K562 (cell line): ENCODE measurements at regions not wholly inside any gene's neighbourhood (a gene's known extent, or its start where the extent isn't known, plus 50 kb on each side); places are given as distances from the start of the nearest gene placed in this dataset.
A peak's percentile ranks its signal among the peaks of the same experiment; 100 is the strongest.

Source experiments
- CBX1 ChIP-seq: sonication (generic); IDR thresholded peaks from 2 replicates; pipeline ENCODE4 v1.6.1; 2016; ENCODE audit warnings: antibody characterized with exemption, low read depth, mild to moderate bottlenecking
- CCAR2 ChIP-seq: fragments of 200-400 bp; formaldehyde crosslinking; IDR thresholded peaks from 2 replicates; pipeline ENCODE4 v1.6.1; 2017; ENCODE audit warnings: mild to moderate bottlenecking, low read depth, low read length
- ETS2 ChIP-seq: IDR thresholded peaks from 2 replicates; pipeline ENCODE4 v1.6.1; 2016; ENCODE audit warnings: borderline replicate concordance, missing genetic modification characterization, mild to moderate bottlenecking, moderate library complexity, missing compliant biosample characterization; ENCODE audit not compliant: poor library complexity, severe bottlenecking
- FIP1L1 ChIP-seq: fragments of 200-400 bp; formaldehyde crosslinking; IDR thresholded peaks from 2 replicates; pipeline ENCODE4 v1.6.1; 2018; ENCODE audit warnings: mild to moderate bottlenecking, low read depth, low read length; ENCODE audit not compliant: poor library complexity, severe bottlenecking
- GTF2E2 ChIP-seq: fragments of 200-800 bp; sonication (Bioruptor generic); IDR thresholded peaks from 2 replicates; pipeline ENCODE4 v1.6.1; 2016; ENCODE audit warnings: missing genetic modification characterization, missing compliant biosample characterization
- IFI16 ChIP-seq: fragments of 250-450 bp; sonication (Bioruptor Pico); IDR thresholded peaks from 2 replicates; pipeline ENCODE4 v2.1.2; 2022; ENCODE audit warnings: mild to moderate bottlenecking, inconsistent platforms
- JUN ChIP-seq, 2 experiments: sonication (generic) in 1 of 2; formaldehyde crosslinking in 1 of 2; IDR thresholded peaks; 2 replicates each; pipeline versions ENCODE4 v1.6.1 to v1.8.0; 2012 to 2022; ENCODE audit warnings: borderline replicate concordance in 2 of 2, mild to moderate bottlenecking in 2 of 2, improper control_type of control experiment in 1 of 2, low read depth in 1 of 2, low read length in 1 of 2, missing genetic modification reagents in 1 of 2
- PHTF2 ChIP-seq: fragments of 250-450 bp; sonication (Bioruptor Pico); IDR thresholded peaks from 2 replicates; pipeline ENCODE4 v1.5.0; 2021; ENCODE audit warnings: mild to moderate bottlenecking
- SMARCE1 ChIP-seq: fragments of 450-650 bp; IDR thresholded peaks from 2 replicates; pipeline ENCODE4 v1.7.1; 2016; ENCODE audit warnings: mild to moderate bottlenecking
- TRIM28 ChIP-seq: fragments of 450-650 bp; IDR thresholded peaks from 2 replicates; pipeline ENCODE4 v1.6.1; 2017
- U2AF2 ChIP-seq: fragments of 200-400 bp; formaldehyde crosslinking; optimal IDR thresholded peaks from 2 replicates; pipeline ENCODE3; 2017; ENCODE audit warnings: low read depth, mild to moderate bottlenecking, low read length
- YY1 ChIP-seq, 3 experiments: IDR thresholded peaks; 2 replicates each; pipeline ENCODE4 v1.6.1; 2011; ENCODE audit warnings: low read length in 2 of 3, mild to moderate bottlenecking in 2 of 3, moderate library complexity in 2 of 3, borderline replicate concordance in 1 of 3, control low read depth in 1 of 3, low read depth in 1 of 3; ENCODE audit not compliant: insufficient read depth in 3 of 3, insufficient replicate concordance in 2 of 3, control insufficient read depth in 1 of 3, insufficient read length in 1 of 3; ENCODE audit errors: extremely low read depth in 1 of 3
- ZNF398 ChIP-seq: fragments of 250-450 bp; sonication (Bioruptor Pico); IDR thresholded peaks from 2 replicates; pipeline ENCODE4 v1.8.0; 2021; ENCODE audit warnings: moderate library complexity, mild to moderate bottlenecking, inconsistent platforms
- ZNF766 ChIP-seq: fragments of 200-800 bp; sonication (Bioruptor generic); conservative IDR thresholded peaks from 2 replicates; pipeline ENCODE4 v1.6.1; 2016; ENCODE audit warnings: missing genetic modification characterization, missing compliant biosample characterization
- TF ChIP-seq, protein P1 (sequence below): fragments of 150-350 bp; conservative IDR thresholded peaks from 2 replicates; pipeline ENCODE4 v1.6.1; 2014; ENCODE audit warnings: low read length
- TF ChIP-seq, protein P2 (sequence below): fragments of 450-650 bp; formaldehyde crosslinking; IDR thresholded peaks from 2 replicates; pipeline ENCODE4 v1.4.0; 2020; ENCODE audit warnings: mild to moderate bottlenecking, moderate library complexity

GRCh38 chr7:106345421-106346166 lies 60.8 kb upstream of the NAMPT start (continued):
- no peak for TF ChIP-seq CBX1
- TF ChIP-seq ZNF398 (CRISPR knock-in tag), result no peak
- TF ChIP-seq ZNF766 (CRISPR knock-in tag), result 0 out of 2 replicates have a peak, but pooled peaks have one; percentile 8
- TF ChIP-seq, protein P1, sequence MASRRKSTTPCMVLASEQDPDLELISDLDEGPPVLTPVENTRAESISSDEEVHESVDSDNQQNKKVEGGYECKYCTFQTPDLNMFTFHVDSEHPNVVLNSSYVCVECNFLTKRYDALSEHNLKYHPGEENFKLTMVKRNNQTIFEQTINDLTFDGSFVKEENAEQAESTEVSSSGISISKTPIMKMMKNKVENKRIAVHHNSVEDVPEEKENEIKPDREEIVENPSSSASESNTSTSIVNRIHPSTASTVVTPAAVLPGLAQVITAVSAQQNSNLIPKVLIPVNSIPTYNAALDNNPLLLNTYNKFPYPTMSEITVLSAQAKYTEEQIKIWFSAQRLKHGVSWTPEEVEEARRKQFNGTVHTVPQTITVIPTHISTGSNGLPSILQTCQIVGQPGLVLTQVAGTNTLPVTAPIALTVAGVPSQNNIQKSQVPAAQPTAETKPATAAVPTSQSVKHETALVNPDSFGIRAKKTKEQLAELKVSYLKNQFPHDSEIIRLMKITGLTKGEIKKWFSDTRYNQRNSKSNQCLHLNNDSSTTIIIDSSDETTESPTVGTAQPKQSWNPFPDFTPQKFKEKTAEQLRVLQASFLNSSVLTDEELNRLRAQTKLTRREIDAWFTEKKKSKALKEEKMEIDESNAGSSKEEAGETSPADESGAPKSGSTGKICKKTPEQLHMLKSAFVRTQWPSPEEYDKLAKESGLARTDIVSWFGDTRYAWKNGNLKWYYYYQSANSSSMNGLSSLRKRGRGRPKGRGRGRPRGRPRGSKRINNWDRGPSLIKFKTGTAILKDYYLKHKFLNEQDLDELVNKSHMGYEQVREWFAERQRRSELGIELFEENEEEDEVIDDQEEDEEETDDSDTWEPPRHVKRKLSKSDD, result no peak
- no peak for TF ChIP-seq ETS2
- TF ChIP-seq FIP1L1, result no peak
- no peak for TF ChIP-seq PHTF2 (CRISPR knock-in tag)
- TF ChIP-seq, protein P2, sequence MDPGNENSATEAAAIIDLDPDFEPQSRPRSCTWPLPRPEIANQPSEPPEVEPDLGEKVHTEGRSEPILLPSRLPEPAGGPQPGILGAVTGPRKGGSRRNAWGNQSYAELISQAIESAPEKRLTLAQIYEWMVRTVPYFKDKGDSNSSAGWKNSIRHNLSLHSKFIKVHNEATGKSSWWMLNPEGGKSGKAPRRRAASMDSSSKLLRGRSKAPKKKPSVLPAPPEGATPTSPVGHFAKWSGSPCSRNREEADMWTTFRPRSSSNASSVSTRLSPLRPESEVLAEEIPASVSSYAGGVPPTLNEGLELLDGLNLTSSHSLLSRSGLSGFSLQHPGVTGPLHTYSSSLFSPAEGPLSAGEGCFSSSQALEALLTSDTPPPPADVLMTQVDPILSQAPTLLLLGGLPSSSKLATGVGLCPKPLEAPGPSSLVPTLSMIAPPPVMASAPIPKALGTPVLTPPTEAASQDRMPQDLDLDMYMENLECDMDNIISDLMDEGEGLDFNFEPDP (CRISPR knock-in tag), result no peak
- no peak for TF ChIP-seq SMARCE1
- no peak for TF ChIP-seq TRIM28
- TF ChIP-seq IFI16 (CRISPR knock-in tag), result no peak
- TF ChIP-seq U2AF2, result no peak
- TF ChIP-seq GTF2E2 (tag), result peak; percentile 20; the same call in 1 of the 2 replicates
- no peak for TF ChIP-seq CCAR2
- TF ChIP-seq YY1 (IDR thresholded peaks at IDR 0.05; ENCODE audit: borderline replicate concordance in 1 of 3, control insufficient read depth in 1 of 3, extremely low read depth in 1 of 3, insufficient read depth in 3 of 3, insufficient read length in 1 of 3, insufficient replicate concordance in 2 of 3, low read depth in 1 of 3, low read length in 2 of 3), result no peak
- peak; percentile 76 for TF ChIP-seq JUN (IDR thresholded peaks at IDR 0.05; ENCODE audit: borderline replicate concordance, low read depth, low read length)
- no peak for TF ChIP-seq JUN (CRISPR knock-in tag; IDR thresholded peaks at IDR 0.05; ENCODE audit: borderline replicate concordance)
